Activated CD4-positive, alpha-beta T cell treated with anti-CD3 and anti-CD28 coated beads, Interleukin-2, Interleukin-4, amounts not matched to agents 100 ng/mL and 50 ng/mL, durations not matched to agents 16 hours and 8 hours (primary cell): ENCODE measurements at regions not wholly inside any gene's neighbourhood (a gene's known extent, or its start where the extent isn't known, plus 50 kb on each side); places are given as distances from the start of the nearest gene placed in this dataset.

ENCODE experiments used
- DNase-seq: peaks from one replicate; pipeline ENCODE4 v3.0.0-alpha.2; 2020; ENCODE audit warnings: low spot score

DNA sequence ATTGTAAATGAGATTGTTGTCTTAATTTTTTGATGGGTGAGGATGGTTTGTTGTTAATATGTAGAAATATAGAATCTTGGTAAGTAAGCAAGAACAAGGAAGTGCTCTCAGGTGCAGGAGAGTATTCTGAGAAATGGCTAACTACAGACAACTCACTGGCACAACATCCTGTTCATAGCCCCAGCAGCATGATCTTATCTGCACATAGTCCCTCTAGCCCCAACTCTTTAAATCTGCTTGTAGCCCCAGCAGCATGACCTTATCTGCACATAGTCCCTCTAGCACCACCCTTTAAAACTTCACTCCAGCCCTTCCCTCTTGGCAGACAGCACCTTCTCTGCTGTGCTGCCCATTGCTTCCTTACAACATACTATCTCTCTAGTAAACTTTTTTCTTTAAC lies 1957.1 kb upstream of the ADGRL3 start:
- DNase-seq, result no peak

DNA sequence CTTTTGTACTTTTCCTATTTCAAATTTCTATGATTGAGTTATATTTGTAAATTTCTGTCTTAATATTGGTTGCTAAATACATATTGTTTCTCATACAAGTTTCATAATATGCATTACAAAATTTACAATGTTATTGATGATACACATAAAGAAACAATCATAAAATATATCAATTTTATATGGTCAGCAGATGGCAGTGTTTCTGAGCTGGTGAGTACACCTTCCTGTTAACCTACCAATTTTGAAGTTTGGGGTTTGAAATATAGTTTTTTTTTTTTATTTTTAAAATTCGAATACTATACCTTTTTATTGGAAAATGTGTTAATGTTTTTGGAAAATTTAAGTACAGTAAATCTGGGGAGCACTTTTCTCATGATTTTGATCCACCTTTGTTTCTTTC lies 1953.1 kb upstream of the ADGRL3 start:
- no peak for DNase-seq

DNA sequence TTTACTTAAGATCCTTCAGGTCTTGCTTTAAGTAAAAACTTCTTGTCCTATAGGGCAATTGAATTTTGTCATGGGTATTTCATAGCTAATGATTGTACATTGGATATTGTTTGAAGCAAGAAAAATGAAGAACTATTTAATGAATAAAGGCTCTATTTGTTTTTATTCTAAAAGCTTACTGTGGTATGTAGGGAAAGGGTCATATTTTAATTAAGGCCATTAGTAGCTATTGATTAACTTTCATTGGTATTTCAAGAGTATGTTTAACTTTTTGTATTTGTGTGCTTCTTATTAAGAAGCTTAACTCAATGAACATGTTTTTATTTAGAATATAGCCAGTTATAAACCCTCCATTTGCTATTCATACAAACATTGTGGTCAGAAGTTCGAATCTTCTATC lies 1951.8 kb upstream of the ADGRL3 start:
- DNase-seq, result no peak

DNA sequence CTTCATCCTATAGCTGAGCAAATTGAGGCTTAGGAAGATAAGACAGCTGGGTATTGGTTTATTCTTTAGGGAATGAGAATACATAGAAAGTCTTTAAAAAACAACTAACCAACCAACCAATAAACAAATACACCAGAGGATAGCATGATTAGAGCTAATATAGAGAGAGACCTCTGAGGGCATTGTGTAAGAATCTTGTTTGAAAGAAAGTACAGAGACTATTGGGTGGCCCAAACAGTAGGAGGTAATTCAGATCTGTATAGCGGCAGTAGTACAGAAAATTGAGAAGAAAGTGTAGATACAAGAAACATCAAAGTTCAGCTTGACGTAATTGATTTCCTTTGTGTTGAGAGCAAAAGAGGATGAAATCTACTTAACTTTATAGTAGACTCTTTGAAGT lies 1951.0 kb upstream of the ADGRL3 start:
- no peak for DNase-seq

DNA sequence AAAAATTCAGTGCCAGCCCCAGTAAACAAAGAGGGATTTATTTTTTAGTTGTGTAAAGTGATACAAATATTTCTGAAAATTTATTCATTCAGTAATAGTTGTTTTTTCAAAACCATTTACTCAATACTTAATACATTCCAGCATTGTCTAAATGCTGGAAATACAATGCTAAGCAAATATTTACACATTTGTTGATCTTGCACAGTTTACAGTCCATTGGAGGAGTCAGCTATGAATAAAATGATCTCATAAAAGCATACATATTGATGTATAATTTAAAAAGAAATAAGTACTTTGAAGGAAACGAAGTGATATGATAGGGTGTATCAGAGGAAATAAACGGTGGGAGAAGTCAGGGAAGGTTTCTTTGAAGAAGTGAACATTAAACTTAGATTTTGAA lies 1942.1 kb upstream of the ADGRL3 start:
- DNase-seq, result no peak

DNA sequence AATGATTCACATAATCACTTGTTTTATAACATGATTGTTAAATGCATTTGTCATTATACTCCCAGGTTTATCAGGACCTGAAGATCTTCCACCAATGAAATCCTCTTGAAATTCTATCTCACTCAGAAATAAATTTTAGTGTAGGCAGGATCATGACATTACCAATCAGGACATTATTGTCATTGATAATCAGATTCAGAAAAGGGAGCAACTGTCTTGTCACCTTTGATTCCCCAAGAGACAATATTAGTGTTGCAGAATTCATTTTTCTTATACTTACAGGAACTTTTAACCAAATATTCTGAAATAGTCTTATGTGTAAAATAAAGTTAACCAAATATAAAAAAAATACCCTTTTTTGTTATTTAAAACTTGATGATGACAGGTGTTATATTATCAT lies 1892.5 kb upstream of the ADGRL3 start:
- DNase-seq, result no peak

DNA sequence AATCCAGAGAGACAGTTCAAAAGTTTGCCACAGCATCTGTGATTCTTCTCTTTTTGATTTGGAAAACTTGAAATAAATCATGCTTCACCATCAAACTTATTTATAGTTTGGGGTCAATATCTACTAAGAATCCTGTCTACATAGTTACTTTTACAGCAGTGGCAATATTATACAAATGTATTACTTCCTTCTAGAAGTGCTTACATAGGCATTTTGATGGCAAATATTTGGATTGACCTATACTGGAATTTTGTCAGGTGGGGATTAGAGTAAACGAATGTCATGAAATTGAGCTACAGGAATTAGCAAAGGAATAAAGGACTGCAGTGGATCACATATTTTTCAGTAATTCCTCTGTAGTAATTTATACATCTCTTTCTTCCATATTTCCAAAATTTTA lies 1885.5 kb upstream of the ADGRL3 start:
- DNase-seq, result no peak

DNA sequence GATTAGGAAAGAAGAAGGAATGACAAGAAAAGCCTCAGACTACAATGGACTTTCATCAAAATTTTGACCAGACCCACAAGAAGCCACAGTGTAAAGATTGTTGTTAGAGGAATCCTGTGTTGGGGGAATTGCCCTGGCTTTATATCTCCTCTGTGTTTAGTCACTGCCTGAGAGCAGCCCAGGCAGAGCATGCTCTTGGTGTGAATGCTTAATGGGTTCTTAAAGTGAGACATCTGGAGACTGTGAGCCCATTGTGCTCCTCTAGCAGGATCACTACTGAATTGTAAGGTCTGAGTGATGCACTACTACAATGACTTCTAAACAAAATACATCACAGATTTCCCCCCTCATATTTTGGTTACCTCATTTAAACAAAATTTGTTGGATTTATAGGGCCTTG lies 1860.5 kb upstream of the ADGRL3 start:
- no peak for DNase-seq

DNA sequence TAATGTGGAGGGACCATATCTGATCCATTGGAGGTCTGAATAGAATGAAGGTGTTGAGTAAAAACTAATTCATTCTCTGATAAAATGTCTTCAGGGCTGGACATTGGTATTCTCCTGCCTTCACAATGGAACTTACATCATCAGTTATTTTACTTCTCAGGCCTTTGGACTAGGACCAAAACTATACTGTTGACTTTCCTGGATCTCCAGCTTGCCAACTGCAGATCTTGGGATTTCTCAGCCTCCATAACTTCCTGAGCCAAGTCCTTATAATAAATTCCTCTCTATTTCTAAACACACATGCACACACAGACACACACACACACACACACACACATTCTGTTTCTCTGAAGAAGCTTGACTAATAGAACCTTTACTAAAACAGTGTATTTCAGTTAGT lies 1858.6 kb upstream of the ADGRL3 start:
- no peak for DNase-seq

DNA sequence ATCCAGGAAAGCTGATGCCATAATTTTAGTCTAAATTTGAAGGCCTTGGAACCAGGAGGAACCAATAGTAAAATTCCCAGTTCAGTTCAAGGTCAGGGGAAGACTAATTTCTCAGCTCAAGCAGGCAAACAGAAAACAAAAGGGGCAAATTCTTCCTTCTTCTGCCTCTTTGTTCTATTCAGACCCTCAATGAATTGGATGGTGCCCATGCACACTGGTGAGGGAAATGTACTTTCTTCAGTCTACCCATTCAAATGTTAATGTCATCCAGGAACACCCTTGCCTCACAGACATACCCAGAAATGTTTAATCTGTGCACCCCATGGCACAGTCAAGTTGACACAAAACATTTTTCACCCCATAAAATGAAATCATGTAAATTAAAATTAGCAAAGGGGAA lies 1851.2 kb upstream of the ADGRL3 start:
- DNase-seq, result no peak

DNA sequence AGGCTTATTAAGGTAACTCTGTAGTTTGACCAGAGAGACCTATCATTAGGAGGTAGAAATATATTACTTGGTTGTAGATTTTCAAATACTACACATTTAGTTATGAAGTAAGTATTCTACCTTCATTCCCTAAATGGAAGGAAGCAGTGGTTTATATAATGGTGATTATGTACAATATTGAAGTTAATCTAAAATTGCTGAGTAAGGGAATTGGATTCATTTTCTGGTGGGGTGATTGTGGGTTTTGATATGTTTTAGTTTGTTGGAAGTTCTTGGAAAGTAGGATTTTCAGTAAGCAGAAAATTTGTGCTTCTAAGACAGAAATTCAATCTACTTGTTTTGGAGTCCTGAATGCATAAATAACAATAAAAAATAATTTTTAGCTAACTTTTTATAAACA lies 1830.9 kb upstream of the ADGRL3 start:
- no peak for DNase-seq

DNA sequence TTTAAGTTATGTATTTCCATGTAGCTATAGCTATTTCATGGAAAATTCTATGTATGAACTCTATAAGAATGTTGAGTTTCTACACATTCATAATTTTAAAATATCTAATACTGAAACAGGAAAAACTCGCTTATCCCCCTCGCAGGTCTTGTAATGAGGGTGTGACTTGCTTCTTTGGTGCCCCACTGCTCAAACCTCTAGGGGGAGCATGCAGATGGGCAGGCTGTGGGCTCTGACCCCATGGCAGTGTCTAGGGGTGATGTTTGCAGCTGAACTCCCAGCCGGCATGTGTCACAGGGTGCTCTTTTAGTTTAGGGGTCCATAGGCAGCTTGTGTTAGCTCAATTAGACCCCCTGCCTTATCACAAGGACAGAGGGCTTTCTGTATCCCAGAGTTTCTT lies 1825.7 kb upstream of the ADGRL3 start:
- DNase-seq, result no peak

DNA sequence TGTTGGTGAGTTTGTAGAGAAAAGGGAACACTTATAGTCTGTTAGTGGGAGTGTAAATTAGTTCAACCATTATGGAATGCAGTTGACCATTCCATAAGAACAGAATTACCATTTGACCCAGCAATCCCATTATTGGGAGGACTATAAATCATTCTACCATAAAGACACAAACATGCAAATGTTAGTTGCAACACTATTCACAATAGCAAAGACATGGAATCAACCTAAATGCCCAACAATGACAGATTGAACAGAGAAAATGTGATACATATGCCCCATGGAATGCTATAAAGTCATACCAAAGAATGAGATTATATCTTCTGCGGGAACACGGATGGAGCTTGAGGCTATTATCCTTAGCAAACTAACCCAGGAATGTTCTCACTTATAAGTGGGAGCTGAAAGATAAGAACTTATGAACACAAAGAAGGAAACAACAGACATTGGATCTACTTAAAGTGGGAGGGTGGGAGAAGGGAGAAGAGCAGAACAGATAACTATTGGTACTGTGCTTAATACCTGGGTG lies 1819.2 kb upstream of the ADGRL3 start:
- DNase-seq, result no peak

DNA sequence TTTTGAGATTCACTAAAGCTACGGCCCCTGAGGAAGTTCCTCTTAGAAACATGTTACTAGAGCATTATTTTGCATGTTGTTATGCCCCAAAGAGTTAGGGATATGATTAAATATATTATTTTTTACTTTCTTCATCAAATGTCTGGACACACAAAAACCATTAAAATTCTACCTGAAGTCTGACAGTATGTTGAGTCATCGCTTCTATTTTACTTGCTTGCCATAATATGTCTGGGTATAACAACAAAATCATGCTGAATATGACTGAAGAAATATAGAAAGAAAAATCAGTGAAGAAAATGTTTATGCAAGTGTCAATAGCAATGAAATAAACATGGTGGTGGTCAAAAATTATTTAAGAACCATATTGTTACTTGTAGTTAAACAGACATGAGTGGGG lies 1818.5 kb upstream of the ADGRL3 start:
- no peak for DNase-seq

DNA sequence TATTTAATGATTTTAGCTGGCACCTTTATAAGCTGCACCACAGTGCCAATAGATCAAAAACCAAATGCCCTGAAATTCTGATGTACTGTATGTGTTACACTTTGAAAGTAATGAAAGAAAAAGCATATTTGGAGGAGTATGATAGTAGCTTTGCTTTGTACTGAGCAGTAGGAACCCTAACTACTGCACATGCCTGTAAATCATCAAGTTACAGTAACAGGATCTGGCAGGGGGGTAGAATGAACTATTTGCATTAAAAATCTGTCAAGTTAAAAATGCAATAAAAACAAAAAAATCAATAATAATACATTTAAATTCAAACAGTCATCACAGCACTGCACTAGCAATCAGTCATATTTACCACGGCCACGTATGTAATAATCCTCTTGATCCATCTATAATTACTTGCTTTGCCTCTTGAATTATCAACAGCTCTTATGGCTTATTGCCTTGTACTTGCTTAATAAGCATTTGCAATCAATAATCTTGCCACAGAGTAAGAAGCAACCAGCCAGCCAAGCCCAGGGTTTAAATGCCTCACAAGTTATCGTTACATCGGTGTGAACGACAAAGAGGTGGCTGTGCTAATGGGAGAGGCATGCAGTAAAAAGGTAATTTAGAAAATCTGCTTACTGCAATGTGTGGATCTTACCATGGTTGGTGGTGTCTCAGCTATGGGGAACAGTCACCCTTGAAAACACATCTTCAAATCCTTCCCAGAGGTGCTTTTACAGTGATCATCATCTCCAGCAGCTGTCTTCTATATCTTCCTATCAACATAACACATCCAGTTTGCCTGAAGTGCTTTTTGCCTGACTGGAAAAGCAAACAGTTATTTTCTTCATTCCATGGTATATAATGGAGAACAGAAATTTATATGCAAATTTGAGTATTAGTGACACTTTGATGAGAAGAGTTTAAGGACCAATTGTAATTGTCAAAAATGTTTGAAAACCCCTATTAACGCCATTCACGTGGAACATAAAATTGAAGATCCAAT lies 1812.1 kb upstream of the ADGRL3 start:
- no peak for DNase-seq

DNA sequence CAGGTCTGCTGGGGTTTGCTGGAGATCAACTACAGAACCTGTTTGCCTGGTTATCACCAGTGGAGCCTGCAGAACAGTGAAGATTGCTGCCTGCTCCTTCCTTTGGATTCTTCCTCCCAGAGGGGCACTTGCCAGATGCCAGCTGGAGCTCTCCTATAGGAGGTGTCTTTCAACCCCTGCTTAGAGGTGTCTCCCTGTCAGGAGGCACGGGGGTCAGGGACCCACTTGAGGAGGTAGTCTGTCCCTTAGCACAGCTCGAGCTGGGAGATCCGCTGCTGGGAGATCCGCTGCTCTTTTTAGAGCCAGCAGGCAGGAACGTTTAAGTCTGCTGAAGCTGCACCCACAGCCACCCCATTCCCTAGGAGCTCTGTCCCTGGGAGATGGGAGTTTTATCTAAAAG lies 1806.3 kb upstream of the ADGRL3 start:
- no peak for DNase-seq

DNA sequence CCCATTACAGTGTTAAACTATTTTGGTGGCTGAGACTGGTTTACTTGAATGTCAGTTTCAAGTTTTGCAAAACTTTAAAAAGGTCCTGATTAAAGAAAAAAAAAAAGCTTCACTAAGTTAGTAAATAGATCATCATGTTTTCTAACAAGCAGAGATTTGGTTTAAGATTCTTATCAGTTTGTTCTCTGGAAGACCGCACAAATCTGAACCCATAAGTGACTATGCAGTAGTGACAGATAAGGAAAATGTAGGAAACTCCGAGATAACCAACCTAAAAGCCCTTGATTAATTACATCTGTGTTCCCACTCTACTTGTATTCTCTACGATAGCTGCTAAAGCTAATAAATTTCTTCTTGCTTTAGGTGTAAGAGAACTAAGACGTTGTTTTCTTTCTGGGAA lies 1799.8 kb upstream of the ADGRL3 start:
- DNase-seq, result no peak

DNA sequence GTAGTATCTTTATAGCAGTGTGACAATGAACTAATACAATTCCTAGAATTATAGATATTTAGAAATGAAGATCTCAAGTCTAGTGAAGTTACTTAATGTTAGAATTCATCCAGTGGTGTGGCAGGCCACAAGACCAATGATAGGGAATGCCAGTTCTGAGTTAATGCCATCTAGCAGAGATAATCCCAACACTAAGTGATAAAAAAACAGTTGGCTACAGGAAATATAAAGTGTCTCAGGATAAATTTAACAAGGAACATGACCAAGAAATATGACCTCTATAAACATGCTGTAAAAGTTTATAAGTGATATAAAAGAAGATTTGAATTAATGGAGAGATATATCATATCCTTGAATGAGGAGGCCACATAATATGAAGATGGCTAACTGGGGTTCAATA lies 1790.5 kb upstream of the ADGRL3 start:
- no peak for DNase-seq

DNA sequence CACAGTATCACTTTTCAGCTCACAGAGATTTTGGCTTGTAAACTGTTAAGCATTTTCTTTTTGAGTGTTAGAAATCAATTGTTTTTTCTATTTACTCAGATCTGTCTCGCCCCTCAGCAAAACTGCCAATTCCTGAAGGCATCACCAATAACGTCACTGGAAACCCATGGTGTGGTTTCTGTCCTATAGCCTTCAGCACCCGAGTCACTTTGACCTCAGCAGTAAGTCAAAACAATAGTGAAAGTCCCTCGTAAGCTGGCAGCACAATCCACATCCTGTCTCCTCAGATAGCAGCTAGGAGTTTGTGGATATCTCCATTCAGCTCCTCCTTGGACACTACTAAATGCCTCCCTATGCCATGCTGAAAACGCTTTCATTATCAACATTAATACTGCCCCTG lies 1787.4 kb upstream of the ADGRL3 start:
- no peak for DNase-seq

DNA sequence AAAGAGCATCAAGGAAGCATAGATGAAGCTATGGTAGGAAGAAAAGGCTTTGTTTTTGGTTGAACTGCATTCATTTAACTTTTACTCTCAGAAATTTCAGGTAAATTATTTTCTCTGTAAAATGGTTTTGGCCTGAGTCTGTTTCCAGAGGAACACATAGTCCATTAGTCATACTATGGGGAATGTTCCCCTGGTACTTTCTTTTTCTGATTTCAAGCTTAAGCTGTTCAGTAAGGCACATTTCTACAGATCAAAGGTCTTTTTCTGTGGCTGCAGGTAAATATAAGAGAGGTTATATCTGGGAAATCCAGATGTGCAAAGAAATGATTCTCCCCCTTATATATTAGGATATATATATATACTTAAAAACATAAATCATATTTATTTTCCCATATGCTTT lies 1744.4 kb upstream of the ADGRL3 start:
- DNase-seq, result no peak

DNA sequence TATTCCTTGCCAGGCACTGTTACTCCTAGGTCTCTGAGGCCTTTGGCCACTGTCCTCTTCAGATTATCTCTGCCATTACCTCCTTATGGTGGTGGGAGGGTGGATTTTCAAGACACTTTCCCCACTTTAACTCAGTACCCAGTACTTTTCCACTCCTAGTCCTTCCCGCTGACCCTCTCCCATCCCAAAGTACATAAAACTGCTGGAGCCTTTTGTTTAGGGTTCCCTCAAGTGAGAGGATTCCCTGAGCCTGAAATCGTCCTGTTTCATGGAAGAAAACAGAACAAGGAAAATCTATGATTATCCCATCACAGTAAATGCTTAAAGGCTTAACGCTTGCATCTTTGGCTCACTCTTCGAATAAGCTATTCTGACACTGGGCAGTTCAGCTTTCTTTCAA lies 1742.5 kb upstream of the ADGRL3 start:
- DNase-seq, result no peak

DNA sequence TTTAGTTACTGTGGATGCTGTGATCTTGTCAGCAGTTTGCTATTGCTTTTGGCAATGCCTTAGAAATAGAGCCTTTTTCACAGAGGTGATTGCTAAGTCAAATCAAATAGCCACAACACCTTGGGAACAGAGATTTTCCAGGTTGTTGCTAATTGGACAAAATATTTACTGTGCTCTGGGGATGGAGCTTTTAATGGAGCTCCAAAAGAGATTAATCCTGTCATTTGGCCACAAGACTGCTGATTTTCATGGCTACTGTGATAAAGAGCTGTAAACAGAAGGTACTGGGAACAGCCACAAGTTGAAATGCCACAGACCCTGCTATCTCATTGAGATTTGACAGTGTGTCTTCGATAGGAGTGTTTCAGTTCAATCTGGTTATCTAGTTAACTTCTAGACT lies 1715.2 kb upstream of the ADGRL3 start:
- no peak for DNase-seq

DNA sequence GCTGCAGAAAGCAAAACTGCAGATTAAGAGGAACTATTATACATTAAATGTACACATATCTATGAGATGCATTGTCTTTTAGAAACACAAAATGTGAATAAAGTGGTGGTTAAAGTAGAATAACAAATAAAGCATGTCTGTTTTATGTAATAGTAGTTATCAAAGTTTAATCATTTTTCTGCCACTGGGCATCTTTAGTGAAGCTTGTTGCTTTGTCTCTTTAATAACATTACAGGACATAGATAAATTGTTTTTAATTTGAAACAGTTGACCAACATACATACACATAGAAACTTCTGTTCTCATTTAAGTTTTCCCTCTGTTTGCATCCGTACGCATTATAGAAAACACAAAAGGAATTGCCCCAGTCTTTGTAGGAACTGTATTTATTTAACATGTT lies 1700.0 kb upstream of the ADGRL3 start:
- DNase-seq, result no peak

DNA sequence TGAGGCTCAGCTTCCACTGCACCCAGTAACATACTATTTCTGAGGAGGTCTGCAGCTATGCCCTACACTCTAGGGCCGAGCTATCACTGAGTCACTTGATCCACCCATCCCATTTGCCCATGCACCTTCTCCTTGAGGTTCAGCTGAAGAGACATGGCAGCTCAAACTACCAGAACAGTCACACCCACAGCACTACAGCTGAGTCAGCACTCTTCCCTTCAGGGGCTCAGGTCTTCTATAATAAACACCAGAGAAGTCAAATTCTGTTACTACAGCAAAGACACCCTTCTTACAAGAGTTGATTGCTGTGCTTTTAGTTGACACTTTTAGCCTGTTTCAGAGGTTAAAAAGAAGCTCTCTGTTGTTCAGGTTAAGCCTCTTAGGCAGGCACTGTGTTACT lies 1696.4 kb upstream of the ADGRL3 start:
- DNase-seq, result no peak
